NK-92 (cell line): ENCODE measurements at regions not wholly inside any gene's neighbourhood (a gene's known extent, or its start where the extent isn't known, plus 50 kb on each side); places are given as distances from the start of the nearest gene placed in this dataset.

Experiments used
- DNase-seq: peaks from one replicate; lab custom pipeline; 2025; ENCODE audit not compliant: unreplicated experiment; lab: John Stamatoyannopoulos, UW

GRCh38 chr7:25279705-25280104, 51.4 kb upstream of the NPVF start:
- DNase-seq: no peak

- DNase-seq: no peak
Observed at GRCh38 chr7:25280181-25280580, 51.9 kb upstream of the NPVF start.

DNA sequence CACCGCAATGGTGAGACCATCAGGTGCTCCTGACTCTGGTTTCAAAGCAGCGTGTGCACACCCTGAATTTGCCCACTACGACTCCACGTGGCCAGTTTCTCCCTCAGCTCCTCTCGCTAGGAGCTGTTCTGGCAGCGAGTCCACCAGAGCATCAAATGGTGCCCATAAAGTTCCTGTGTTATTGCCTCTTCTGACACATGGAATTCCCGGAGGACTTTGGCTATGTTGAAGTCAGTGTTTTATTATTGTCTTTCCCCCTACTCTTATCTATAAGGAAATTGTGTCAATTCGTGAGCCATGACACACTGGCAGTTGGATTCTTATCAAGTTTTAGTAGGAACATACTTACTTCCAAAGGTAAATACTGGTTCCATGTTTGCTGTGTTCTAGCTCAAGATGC, 53.9 kb upstream of the NPVF start:
- no peak for DNase-seq

DNA sequence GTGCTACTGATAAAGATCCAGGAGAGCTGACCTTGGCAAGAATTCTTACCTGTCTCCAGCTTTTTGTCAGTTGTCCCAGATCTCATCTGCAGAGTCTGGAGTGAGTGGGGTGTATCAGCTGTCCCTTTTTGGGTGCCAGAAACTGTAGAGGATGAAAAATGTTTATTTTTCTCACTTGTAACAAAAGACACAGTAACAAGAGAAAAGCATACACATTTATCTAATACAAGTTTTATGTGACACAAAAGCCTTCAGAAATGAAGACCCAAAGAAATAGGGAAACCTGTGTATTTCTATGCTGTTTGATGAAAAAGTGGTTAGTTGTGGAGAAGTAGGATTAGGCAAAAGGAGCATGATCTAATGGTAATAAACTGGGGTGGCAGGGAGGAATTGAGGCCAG, 58.5 kb upstream of the NPVF start:
- no peak for DNase-seq

- DNase-seq: no peak
Observed at GRCh38 chr7:25287291-25287690, 59.0 kb upstream of the NPVF start.

DNA sequence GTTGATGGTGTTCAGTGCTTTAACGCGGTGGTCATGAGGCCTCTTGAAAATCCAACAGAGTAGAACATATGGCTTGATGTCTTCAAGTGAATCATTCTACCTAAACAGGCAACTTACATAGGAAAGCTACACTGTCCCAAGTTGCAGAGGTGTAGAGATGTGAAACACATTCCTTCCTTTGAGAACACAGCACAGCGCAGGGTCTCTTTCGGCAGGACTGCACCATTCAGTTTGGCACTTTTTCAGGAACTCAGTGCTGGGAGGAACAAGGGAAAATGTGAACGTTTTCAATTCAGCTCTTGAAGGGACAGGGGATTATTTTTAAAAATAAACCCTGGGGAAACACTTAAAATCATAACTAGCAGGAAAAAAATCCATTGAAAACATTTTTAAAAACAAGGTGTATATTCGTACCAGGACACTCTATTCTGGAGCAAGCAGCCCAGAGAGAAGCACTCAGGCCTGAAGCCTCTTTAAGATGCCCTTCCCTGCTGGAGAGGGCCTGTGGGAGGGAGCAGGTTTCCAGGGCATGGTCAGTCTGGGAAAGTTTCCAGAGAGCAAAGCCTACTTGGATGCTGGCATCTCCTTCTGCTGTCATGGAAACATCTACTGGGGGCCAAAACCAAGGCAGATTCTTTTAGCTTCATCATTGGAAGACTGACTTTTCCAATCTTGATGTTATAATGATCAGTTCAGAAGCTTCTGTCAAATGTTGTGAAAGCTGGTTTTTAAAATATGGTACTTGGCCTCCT, 60.4 kb upstream of the NPVF start:
- no peak for DNase-seq

- DNase-seq: no peak
Observed at GRCh38 chr7:25289518-25289917, 61.2 kb upstream of the NPVF start.

- DNase-seq: no peak
Observed at GRCh38 chr7:25294624-25295023, 66.3 kb upstream of the NPVF start.

- DNase-seq: no peak
Observed at GRCh38 chr7:25295387-25295786, 67.1 kb upstream of the NPVF start.

DNA sequence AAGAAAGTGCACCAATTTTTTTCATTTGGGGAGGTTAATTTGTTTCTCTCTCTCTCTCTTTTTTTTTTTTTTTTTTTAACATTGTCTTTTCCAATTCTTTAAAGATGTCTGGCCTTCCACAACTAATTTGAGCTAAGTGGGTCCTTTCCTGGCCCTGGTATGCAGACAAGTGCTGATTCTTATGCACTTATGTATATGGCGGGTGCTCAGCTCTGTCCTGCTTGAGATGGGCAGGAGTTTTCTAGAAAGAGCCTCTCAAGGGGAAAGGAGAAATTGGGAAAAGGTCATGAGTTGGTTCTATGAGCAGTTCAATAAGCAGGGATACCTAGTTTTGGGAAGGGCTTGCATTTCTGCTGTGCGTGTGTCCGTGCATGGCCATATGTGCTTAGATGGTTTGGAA, 67.8 kb upstream of the NPVF start:
- DNase-seq: no peak

DNA sequence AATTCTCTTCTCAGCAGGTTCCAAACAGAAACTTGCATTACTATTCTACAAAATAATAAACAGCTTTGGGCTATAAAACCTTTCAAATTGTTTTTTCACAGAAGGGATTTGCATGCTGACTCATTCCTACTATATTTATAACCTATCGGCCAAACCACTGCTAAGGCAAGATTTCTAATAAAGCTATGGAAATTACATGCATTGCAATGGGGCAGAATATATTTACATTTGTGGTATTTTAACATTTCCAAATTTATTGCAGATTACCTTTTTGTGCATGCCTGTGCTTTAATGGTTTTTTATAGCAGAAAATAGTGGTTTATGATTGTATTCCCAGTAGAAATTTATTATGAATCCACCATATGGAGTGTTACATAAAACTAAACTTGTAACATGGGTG, 69.0 kb upstream of the NPVF start:
- DNase-seq: no peak

- DNase-seq: no peak
Observed at GRCh38 chr7:25303281-25304181, 75.2 kb upstream of the NPVF start.

GRCh38 chr7:25304691-25305090, 76.4 kb upstream of the NPVF start:
- no peak for DNase-seq

GRCh38 chr7:25305831-25306230, 77.5 kb upstream of the NPVF start:
- no peak for DNase-seq

- no peak for DNase-seq
Observed at GRCh38 chr7:25307624-25308023, 79.3 kb upstream of the NPVF start.

DNA sequence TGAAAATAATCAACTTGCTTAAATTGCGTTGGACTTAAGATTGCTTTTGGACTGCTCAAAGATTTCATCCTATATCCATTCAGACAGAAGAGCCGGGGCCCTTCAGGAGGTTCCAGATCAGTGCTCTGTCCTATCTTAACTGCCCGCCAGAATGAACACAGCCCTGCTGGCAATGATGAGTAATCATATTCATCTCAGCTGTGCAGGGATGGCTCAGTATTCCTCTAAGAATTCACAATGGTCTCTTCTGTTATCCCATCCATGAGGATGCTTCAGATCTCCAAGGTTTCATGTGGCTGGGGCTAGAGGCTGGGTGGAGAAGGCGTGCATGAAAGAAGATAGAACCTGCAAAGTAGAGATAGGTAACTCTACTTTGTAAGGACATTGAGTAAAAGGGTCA, 80.0 kb upstream of the NPVF start:
- no peak for DNase-seq

- DNase-seq: no peak
Observed at GRCh38 chr7:25308906-25309705, 80.8 kb upstream of the NPVF start.

DNA sequence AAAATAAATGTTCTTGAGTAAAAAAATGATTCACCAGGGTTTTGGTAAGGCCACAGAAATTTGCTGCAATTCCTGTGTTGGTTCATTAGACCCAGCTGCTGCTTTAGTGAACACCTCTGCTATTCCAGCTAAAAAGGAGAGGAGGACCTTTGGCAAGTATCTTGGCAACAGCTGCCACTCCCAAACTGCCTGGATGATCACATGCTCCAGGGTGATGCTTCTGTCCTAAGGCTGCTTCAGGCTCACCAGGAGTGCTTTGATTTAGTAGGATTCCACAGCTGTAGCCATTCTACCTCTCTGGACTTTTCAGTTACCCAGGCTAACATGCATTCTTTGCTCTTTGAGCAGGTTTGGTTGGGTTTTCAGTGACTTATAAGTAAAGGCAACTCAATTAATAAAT, 82.6 kb upstream of the NPVF start:
- no peak for DNase-seq

DNA sequence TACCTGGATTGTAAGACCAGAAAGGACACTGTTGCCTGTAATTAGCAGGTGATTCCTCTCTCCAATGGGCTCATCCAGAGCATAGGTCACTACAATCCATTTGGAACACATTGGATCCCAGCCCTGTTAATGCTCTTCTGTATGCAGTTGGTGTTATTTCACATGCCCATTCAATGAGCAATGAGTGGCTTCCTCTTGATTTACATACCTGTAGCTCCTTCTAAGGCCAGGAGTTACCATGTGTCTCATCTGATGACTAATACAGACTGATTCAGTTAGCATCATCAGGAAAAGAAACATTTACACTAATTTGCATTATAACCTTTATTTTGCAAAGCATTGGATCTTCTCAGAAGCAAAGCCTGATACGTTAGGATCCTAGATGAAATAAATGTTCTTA, 83.1 kb upstream of the NPVF start:
- DNase-seq: no peak

DNA sequence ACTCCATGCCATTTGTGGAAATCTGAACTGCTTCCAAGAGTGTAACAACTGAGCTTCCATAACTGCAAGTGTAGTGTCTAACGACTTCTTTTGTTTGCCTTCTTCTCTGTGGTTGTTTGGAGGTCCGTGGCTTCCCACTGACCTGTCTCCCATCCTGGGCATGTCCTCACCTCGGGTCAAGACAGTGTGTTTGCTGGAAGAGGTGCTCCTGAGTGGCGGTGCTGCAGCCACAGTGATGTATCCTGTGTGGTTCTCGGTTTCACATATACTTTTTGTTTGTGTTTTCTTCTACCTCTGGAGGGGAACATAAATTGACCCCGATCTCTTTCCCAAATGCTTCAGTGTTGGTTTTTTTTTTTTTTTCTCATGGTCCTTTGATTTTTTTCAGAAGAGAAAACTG, 84.7 kb upstream of the NPVF start:
- DNase-seq: no peak

- no peak for DNase-seq
Observed at GRCh38 chr7:25313526-25313925, 85.2 kb upstream of the NPVF start.
